Psoas muscle (tissue), 7 donors: ENCODE measurements at regions not wholly inside any gene's neighbourhood (a gene's known extent, or its start where the extent isn't known, plus 50 kb on each side); places are given as distances from the start of the nearest gene placed in this dataset.
"Not testable (repeated sequence)": the region's sequence is repeated elsewhere in the genome, so short reads cannot be mapped to it uniquely, and the experiment has no call there.

ENCODE experiments used
- ATAC-seq, 4 donors: fragments of 200-7000 bp; cut with Tn5 transposase; one replicate each; pipeline ENCODE4 v1.9.1; 2020; ENCODE audit warnings: moderate library complexity in 3 of 4, mild to moderate bottlenecking in 2 of 4
- DNase-seq, 2 donors: peaks; one replicate each; pipeline ENCODE4 v3.0.0-alpha.2; 2020
- H3K27ac ChIP-seq: fragments of 200-600 bp; one replicate; pipeline ENCODE4 v1.8.0; 2022
- H3K27me3 ChIP-seq, 3 donors: fragments of 200-600 bp in 1 of 3; one replicate each; pipeline versions ENCODE4 v1.6.1 to v1.8.0; 2013 to 2022; ENCODE audit warnings: low read length in 2 of 3, mild to moderate bottlenecking in 2 of 3, moderate library complexity in 1 of 3; ENCODE audit not compliant: insufficient read depth in 3 of 3
- H3K36me3 ChIP-seq, 2 donors: fragments of 200-600 bp in 1 of 2; one replicate each; pipeline versions ENCODE4 v1.6.1 to v1.8.0; 2013 to 2022; ENCODE audit warnings: low read depth in 1 of 2, mild to moderate bottlenecking in 1 of 2, moderate library complexity in 1 of 2; ENCODE audit not compliant: insufficient read depth in 1 of 2
- H3K4me1 ChIP-seq: fragments of 200-600 bp; one replicate; pipeline ENCODE4 v1.8.0; 2022
- H3K4me3 ChIP-seq: fragments of 200-600 bp; one replicate; pipeline ENCODE4 v1.8.0; 2022; ENCODE audit warnings: mild to moderate bottlenecking
- H3K9me3 ChIP-seq: fragments of 200-600 bp; one replicate; pipeline ENCODE4 v1.8.0; 2022
- WGBS, 3 donors: extraction: QIAGEN DNeasy Blood & Tissue Kit; methylation state at CpG; one replicate each; pipeline versions ENCODE4 v1.1.6 to v1.1.7; 2013; 5-methylcytosine and 5-hydroxymethylcytosine counted together
- intact Hi-C, 2 donors: fragments of 100-400 bp; cut with DNase I; formaldehyde crosslinking; loops; one replicate each; pipeline versions ENCODE4 v1.11.0 to v1.14.2; 2022
- TF ChIP-seq, protein P1 (sequence below): fragments of 200-600 bp; IDR thresholded peaks from one replicate; pipeline ENCODE4 v1.8.0; 2022; ENCODE audit warnings: antibody characterized with exemption
- donor health status: healthy with polysubstance abuse.
- donor health status: DM: no; HTN: no; CAD: no; lungs with moderate emphysema.
- donor health status: Bipolar disorder and iron deficiency.
- donor health status: healthy.
- donor health status: DM: yes; HTN: yes; CAD: no.
- donor health status: DM: no; HTN: no; CAD: no.
- donor health status: DM: yes; HTN: yes; CAD: no.

DNA sequence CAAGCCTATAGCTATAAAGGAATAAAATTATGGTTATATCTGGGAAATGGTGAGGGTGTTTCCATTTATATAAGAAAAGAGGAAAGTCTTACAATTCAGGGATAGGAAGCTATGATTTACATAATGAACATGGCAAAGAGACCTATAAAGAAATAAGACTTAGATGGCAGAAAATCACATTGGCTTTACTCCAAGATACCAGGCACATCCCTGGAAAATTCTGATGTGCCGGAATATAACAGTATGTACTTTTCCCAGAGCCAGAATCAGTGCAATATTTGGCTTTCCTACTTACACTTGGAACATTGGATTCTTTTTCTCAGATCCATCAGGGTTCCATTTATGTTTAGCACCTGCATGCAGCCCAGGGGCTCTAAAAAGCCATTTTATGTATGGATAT lies 357.8 kb downstream of the CETN3 start:
- ATAC-seq (no peak), DNase-seq (no peak)
- Histone ChIP-seq H3K4me1 (no peaks in the 10 kb centered on the region), H3K27me3 (no peaks in the 10 kb centered on the region), H3K27ac (no peak overlapping the region), H3K4me3 (no peak overlapping the region), H3K36me3 (no peaks in the 10 kb centered on the region), H3K9me3 (no peaks in the 10 kb centered on the region)
- TF ChIP-seq, protein P1, sequence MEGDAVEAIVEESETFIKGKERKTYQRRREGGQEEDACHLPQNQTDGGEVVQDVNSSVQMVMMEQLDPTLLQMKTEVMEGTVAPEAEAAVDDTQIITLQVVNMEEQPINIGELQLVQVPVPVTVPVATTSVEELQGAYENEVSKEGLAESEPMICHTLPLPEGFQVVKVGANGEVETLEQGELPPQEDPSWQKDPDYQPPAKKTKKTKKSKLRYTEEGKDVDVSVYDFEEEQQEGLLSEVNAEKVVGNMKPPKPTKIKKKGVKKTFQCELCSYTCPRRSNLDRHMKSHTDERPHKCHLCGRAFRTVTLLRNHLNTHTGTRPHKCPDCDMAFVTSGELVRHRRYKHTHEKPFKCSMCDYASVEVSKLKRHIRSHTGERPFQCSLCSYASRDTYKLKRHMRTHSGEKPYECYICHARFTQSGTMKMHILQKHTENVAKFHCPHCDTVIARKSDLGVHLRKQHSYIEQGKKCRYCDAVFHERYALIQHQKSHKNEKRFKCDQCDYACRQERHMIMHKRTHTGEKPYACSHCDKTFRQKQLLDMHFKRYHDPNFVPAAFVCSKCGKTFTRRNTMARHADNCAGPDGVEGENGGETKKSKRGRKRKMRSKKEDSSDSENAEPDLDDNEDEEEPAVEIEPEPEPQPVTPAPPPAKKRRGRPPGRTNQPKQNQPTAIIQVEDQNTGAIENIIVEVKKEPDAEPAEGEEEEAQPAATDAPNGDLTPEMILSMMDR = no peak
- intact Hi-C loops = no loop called here
- WGBS, 3 donors = 32 to 82% (median 48%) methylated on average over 1 of the region's 1 CpG

DNA sequence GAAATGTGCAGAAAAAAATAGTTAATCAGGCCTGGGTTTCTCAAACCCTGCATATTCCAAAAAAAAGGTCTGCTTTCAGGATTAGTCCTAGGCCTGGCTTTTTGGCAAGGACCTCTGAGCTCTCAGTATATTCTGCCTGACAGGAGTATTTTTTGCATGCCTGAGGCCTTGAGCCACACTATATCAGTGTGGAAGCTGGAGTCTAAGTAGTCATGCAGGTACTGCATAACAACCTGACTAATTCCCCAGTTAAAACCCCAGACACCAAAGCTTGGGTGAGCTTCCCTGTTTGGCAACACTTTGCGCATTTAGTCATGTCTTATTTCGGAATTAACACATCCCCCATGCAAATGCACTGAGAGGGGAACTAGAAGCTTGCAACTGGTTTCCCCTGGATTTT lies 359.5 kb downstream of the CETN3 start:
- Histone ChIP-seq H3K9me3 (no peaks in the 10 kb centered on the region), H3K36me3 (no peaks in the 10 kb centered on the region), H3K4me1 (no peaks in the 10 kb centered on the region), H3K27ac (no peak overlapping the region), H3K4me3 (no peak overlapping the region), H3K27me3 (no peaks in the 10 kb centered on the region)
- no peak for ATAC-seq
- WGBS, 3 donors = 74 to 81% (median 80%) methylated on average over 2 of the region's 2 CpGs
- TF ChIP-seq, protein P1 = no peak
- DNase-seq = no peak
- intact Hi-C loops = no loop called here

DNA sequence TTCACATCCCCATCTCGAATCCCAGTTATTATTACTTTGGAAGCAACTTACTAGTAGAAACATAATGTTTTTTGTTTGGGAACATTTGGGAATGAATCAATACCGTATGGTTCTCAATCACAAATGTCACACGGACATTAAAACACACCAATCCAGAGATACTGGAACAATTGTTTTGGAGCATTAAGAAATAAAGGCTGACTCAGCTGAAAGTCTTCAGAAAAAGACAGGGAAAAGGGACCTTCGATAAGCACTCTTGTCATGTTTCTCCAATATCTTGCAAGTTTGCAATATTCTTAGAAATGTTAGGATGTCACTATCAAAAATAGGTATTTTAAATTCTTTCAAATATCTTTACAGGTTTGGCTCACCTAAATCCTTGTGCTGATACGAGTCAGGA lies 362.4 kb downstream of the CETN3 start:
- intact Hi-C loops = no loop called here
- Histone ChIP-seq H3K4me1 (no peaks in the 10 kb centered on the region), H3K36me3 (no peaks in the 10 kb centered on the region), H3K27ac (no peak overlapping the region), H3K9me3 (no peaks in the 10 kb centered on the region), H3K27me3 (no peaks in the 10 kb centered on the region), H3K4me3 (no peak overlapping the region)
- DNase-seq (no peak), ATAC-seq (no peak)
- TF ChIP-seq, protein P1 = no peak
- 65 to 91% (median 73%) methylated on average over 5 of the region's 5 CpGs for WGBS, 3 donors

DNA sequence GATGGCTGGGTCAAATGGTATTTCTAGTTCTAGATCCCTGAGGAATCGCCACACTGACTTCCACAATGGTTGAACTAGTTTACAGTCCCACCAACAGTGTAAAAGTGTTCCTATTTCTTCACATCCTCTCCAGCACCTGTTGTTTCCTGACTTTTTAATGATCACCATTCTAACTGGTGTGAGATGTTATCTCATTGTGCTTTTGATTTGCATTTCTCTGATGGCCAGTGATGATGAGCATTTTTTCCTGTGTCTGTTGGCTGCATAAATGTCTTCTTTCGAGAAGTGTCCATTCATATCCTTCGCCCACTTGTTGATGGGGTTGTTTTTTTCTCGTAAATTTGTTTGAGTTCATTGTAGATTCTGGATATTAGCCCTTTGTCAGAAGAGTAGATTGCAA lies 369.5 kb downstream of the CETN3 start:
- H3K4me3 ChIP-seq, DNase-seq, H3K27ac ChIP-seq, ATAC-seq, intact Hi-C loops, H3K36me3 ChIP-seq, H3K27me3 ChIP-seq, H3K9me3 ChIP-seq, H3K4me1 ChIP-seq: not testable (repeated sequence)
- WGBS, 3 donors = 92 to 97% (median 93%) methylated on average over 3 to 4 of the region's 4 CpGs

DNA sequence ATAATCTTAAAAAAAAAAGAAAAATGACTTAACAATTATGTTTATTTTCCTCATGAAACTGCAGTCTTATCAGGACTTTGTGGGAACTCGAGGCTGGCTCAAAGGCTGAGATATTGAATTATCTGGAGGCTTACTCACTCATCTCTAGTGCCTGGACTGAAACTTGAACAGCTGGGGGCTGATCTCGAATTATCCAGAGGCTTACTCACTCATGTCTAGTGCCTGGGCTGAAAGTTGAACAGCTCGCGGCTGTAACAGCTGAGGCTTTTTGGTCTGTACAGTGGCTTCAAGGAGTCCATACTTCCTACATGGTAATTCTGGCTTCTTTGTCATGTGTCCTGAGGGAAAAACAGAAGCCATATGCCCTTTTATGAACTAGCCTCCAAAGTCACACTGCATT lies 371.9 kb downstream of the CETN3 start:
- no peak overlapping the region for H3K27ac ChIP-seq
- TF ChIP-seq, protein P1 = no peak
- peak in 1 of 4 donors; percentile 40 for ATAC-seq
- H3K27me3 ChIP-seq = no peaks in the 10 kb centered on the region
- no peak for DNase-seq
- 19 to 46% (median 26%) methylated on average over 4 of the region's 4 CpGs for WGBS, 3 donors
- peaks cover 18% of the 10 kb centered on the region for H3K9me3 ChIP-seq
- no peak overlapping the region for H3K4me3 ChIP-seq
- no peaks in the 10 kb centered on the region for H3K4me1 ChIP-seq
- no peaks in the 10 kb centered on the region for H3K36me3 ChIP-seq
- intact Hi-C loops = no loop called here
